Osteoblast (primary cell): ENCODE measurements at regions not wholly inside any gene's neighbourhood (a gene's known extent, or its start where the extent isn't known, plus 50 kb on each side); places are given as distances from the start of the nearest gene placed in this dataset.

Experiments used
- DNase-seq: peaks from one replicate; pipeline ENCODE4 v3.0.0; 2011; ENCODE audit warnings: low spot score, mixed read lengths; ENCODE audit not compliant: insufficient read length; ENCODE audit errors: missing footprints
- H2AFZ ChIP-seq: 2 replicates; pipeline ENCODE4 v1.6.0; 2011; ENCODE audit warnings: mild to moderate bottlenecking, low read length
- H3K27ac ChIP-seq: 2 replicates; pipeline ENCODE4 v1.5.1; 2011; ENCODE audit warnings: mild to moderate bottlenecking, low read depth, low read length, moderate library complexity
- H3K27me3 ChIP-seq: 2 replicates; pipeline ENCODE4 v1.6.0; 2012; ENCODE audit warnings: mild to moderate bottlenecking, control low read depth, inconsistent platforms, low read length, moderate library complexity; ENCODE audit not compliant: insufficient read depth
- H3K36me3 ChIP-seq: 2 replicates; pipeline ENCODE4 v1.5.1; 2011; ENCODE audit warnings: mild to moderate bottlenecking, low read length, control low read depth, moderate library complexity; ENCODE audit not compliant: insufficient read depth
- H3K4me1 ChIP-seq: 2 replicates; pipeline ENCODE4 v1.5.1; 2011; ENCODE audit warnings: mild to moderate bottlenecking, low read length, control low read depth, moderate library complexity; ENCODE audit not compliant: insufficient read depth
- H3K4me2 ChIP-seq: 2 replicates; pipeline ENCODE4 v1.6.0; 2011; ENCODE audit warnings: mild to moderate bottlenecking, low read length; ENCODE audit not compliant: insufficient read depth
- H3K4me3 ChIP-seq: fragments of 200-600 bp; sonication (generic); 3 replicates; pipeline ENCODE4 v1.5.1; 2012; ENCODE audit warnings: mild to moderate bottlenecking, low read length, inconsistent platforms; ENCODE audit not compliant: insufficient read depth
- H3K79me2 ChIP-seq: 2 replicates; pipeline ENCODE4 v1.6.0; 2012; ENCODE audit warnings: mild to moderate bottlenecking, low read length, control low read depth, inconsistent platforms; ENCODE audit not compliant: insufficient read depth
- H3K9me3 ChIP-seq: 2 replicates; pipeline ENCODE4 v1.5.1; 2011; ENCODE audit warnings: low read depth, low read length, control low read depth
- H4K20me1 ChIP-seq: 2 replicates; pipeline ENCODE4 v1.6.0; 2012; ENCODE audit warnings: mild to moderate bottlenecking, low read length, control low read depth; ENCODE audit not compliant: insufficient read depth
- TF ChIP-seq, protein P1 (sequence below): IDR thresholded peaks from 2 replicates; pipeline ENCODE4 v1.5.1; 2011; ENCODE audit warnings: mild to moderate bottlenecking, low read depth, low read length, moderate library complexity; ENCODE audit errors: extremely low read depth

DNA sequence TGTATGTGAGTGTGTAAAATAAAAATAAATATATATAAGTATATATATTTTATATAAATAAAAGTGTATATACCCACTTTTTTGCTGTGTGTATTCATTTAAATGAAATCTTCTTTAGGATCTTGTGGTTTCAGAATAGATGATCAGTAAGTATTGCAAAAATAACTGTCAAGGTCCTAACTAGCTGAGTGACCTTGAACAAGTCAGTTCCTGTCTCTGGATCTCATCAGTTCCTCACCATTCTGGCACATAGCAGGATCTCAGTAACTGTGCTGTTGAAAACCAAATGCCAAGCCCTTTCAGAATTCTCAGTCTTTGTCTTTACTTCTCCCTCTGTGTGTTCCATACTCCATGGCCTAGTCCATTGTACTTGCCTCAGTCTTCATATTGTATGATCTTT, 115.3 kb upstream of the CXCR4 start:
- no peak overlapping the region for H2AFZ ChIP-seq
- no peak overlapping the region for H3K4me2 ChIP-seq
- TF ChIP-seq, protein P1, sequence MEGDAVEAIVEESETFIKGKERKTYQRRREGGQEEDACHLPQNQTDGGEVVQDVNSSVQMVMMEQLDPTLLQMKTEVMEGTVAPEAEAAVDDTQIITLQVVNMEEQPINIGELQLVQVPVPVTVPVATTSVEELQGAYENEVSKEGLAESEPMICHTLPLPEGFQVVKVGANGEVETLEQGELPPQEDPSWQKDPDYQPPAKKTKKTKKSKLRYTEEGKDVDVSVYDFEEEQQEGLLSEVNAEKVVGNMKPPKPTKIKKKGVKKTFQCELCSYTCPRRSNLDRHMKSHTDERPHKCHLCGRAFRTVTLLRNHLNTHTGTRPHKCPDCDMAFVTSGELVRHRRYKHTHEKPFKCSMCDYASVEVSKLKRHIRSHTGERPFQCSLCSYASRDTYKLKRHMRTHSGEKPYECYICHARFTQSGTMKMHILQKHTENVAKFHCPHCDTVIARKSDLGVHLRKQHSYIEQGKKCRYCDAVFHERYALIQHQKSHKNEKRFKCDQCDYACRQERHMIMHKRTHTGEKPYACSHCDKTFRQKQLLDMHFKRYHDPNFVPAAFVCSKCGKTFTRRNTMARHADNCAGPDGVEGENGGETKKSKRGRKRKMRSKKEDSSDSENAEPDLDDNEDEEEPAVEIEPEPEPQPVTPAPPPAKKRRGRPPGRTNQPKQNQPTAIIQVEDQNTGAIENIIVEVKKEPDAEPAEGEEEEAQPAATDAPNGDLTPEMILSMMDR = no peak
- peaks cover 6% of the 10 kb centered on the region for H3K4me1 ChIP-seq
- no peaks in the 10 kb centered on the region for H3K36me3 ChIP-seq
- H3K9me3 ChIP-seq = no peaks in the 10 kb centered on the region
- H3K27me3 ChIP-seq = no peaks in the 10 kb centered on the region
- H3K27ac ChIP-seq = no peak overlapping the region
- no peaks in the 10 kb centered on the region for H4K20me1 ChIP-seq
- no peak overlapping the region for H3K4me3 ChIP-seq
- H3K79me2 ChIP-seq = no peaks in the 10 kb centered on the region
- DNase-seq = no peak

DNA sequence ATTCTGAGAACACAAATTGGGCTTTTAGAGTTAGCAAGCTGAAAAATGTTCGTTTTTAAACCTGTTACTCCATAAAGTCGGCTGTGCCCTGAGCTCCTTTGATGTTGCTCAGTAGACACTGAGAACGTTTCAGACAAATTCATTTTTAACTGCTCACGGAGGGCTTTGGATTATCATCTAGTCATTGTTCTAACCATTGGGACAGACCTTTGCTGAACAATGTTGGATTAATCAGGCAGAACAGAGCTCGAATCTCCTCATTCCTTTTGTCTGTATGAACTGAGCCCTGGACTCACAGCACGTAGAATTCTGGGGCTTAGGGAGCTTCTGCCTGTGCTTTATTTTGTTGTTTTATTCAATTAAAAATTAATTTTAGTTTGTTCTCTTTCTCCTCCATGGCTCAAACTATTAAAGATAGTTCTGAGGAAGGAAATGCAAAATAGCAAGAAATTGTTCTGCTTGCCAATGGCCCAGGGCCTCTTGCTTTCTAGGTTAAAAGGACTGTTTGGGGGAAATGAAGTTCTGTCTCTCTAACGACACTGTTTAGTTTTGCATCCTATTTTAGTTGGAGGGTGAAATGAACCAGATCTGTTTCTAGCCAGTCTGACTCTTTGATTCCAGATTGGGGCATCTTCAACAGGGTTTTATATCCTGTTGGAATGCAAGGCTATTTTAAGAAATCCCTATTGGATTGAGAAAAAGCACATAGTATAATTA, 114.7 kb upstream of the CXCR4 start:
- no peaks in the 10 kb centered on the region for H3K79me2 ChIP-seq
- no peak overlapping the region for H3K27ac ChIP-seq
- H2AFZ ChIP-seq = no peak overlapping the region
- H3K27me3 ChIP-seq = no peaks in the 10 kb centered on the region
- no peaks in the 10 kb centered on the region for H3K9me3 ChIP-seq
- H3K36me3 ChIP-seq = no peaks in the 10 kb centered on the region
- H4K20me1 ChIP-seq = no peaks in the 10 kb centered on the region
- peaks cover 6% of the 10 kb centered on the region for H3K4me1 ChIP-seq
- TF ChIP-seq, protein P1 = no peak
- H3K4me3 ChIP-seq = no peak overlapping the region
- H3K4me2 ChIP-seq = no peak overlapping the region
- no peak for DNase-seq

DNA sequence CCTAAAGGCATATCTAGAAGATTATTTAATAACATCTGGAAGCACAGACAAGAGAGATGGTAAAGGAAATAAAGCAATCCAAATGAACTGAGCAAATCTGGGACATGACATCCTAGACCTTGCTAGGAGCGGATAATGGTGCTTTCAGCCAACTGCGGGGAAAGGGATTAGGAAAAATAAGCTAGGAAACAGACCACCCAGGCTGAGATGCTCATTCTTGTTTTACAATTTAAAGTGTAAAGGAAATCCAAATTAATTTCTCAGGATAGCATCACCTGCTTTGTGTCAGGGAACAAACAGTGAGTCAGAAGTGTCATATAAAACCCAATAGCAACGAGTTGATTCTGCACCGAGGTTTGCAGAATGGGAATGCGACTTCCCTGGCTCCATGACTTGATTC, 112.5 kb upstream of the CXCR4 start:
- Histone ChIP-seq H4K20me1 (no peaks in the 10 kb centered on the region), H3K4me3 (no peak overlapping the region), H3K27ac (no peak overlapping the region), H3K9me3 (no peaks in the 10 kb centered on the region), H3K27me3 (no peaks in the 10 kb centered on the region), H3K4me1 (no peaks in the 10 kb centered on the region), H3K79me2 (no peaks in the 10 kb centered on the region), H3K36me3 (no peaks in the 10 kb centered on the region), H3K4me2 (no peak overlapping the region), H2AFZ (no peak overlapping the region)
- TF ChIP-seq, protein P1 = no peak
- DNase-seq = no peak

DNA sequence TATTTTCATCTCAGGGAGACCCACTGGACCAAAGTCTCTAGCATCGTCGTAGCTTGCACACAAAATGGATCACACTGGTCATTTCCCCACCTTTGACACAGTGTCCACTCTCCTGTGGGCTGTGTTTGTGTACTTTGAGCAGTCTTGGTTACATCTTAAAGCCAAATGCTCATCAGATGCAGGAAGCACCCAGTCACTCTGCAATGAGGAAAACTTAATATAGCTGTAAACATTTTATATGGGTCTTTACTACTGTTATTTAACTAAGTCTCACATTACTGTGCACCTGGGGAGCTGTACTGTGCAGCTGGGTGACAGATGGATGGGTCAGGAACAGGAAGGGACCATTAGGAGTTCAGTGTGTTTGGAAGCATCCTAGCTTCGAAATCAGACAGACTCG, 109.0 kb upstream of the CXCR4 start:
- Histone ChIP-seq H3K27me3 (no peaks in the 10 kb centered on the region), H3K4me3 (no peak overlapping the region), H4K20me1 (no peaks in the 10 kb centered on the region), H3K79me2 (no peaks in the 10 kb centered on the region), H3K9me3 (no peaks in the 10 kb centered on the region), H3K36me3 (no peaks in the 10 kb centered on the region), H3K27ac (no peak overlapping the region), H2AFZ (no peak overlapping the region), H3K4me2 (no peak overlapping the region), H3K4me1 (no peaks in the 10 kb centered on the region)
- no peak for DNase-seq
- TF ChIP-seq, protein P1 = no peak
